Coronary artery (tissue), 2 donors: ENCODE measurements at regions not wholly inside any gene's neighbourhood (a gene's known extent, or its start where the extent isn't known, plus 50 kb on each side); places are given as distances from the start of the nearest gene placed in this dataset.
"Not testable (repeated sequence)": the region's sequence is repeated elsewhere in the genome, so short reads cannot be mapped to it uniquely, and the experiment has no call there.

Experiments
- DNase-seq: peaks from one replicate; pipeline ENCODE4 v3.0.0-alpha.2; 2017; ENCODE audit warnings: low spot score
- H3K27ac ChIP-seq, 2 donors: fragments of 200-600 bp; sonication (generic); one replicate each; pipeline ENCODE4 v1.5.1; 2016 to 2019
- H3K4me3 ChIP-seq: fragments of 200-600 bp; sonication (generic); 2 replicates; pipeline ENCODE4 v1.5.1; 2016; ENCODE audit warnings: mild to moderate bottlenecking, moderate library complexity
- TF ChIP-seq, protein P1 (sequence below): fragments of 200-600 bp; sonication (generic); IDR thresholded peaks from one replicate; pipeline ENCODE4 v1.5.1; 2019; ENCODE audit warnings: antibody characterized with exemption

DNA sequence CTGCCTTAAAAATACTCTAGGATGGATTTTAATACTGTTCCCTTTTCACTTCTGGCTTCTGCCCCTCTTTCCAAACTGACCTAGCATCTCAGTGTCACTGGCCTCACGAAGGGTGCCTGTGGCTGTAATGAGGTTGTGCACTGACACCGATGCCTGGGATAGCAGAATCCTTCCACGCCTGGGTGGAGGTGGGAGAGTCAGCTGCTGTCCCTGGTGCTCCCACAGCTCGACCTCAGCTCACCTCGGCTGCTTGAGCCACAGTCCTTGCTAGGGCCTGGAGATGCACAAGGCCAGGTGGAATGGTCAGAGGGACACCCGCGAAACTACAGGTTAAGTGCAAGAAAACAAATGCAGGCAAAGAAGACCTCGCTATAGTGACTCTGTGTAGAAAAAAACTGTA, 123.4 kb upstream of the ACBD5 start:
- Histone ChIP-seq H3K4me3 (no peak overlapping the region), H3K27ac (no peak overlapping the region)
- TF ChIP-seq, protein P1, sequence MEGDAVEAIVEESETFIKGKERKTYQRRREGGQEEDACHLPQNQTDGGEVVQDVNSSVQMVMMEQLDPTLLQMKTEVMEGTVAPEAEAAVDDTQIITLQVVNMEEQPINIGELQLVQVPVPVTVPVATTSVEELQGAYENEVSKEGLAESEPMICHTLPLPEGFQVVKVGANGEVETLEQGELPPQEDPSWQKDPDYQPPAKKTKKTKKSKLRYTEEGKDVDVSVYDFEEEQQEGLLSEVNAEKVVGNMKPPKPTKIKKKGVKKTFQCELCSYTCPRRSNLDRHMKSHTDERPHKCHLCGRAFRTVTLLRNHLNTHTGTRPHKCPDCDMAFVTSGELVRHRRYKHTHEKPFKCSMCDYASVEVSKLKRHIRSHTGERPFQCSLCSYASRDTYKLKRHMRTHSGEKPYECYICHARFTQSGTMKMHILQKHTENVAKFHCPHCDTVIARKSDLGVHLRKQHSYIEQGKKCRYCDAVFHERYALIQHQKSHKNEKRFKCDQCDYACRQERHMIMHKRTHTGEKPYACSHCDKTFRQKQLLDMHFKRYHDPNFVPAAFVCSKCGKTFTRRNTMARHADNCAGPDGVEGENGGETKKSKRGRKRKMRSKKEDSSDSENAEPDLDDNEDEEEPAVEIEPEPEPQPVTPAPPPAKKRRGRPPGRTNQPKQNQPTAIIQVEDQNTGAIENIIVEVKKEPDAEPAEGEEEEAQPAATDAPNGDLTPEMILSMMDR = no peak
- DNase-seq = no peak

DNA sequence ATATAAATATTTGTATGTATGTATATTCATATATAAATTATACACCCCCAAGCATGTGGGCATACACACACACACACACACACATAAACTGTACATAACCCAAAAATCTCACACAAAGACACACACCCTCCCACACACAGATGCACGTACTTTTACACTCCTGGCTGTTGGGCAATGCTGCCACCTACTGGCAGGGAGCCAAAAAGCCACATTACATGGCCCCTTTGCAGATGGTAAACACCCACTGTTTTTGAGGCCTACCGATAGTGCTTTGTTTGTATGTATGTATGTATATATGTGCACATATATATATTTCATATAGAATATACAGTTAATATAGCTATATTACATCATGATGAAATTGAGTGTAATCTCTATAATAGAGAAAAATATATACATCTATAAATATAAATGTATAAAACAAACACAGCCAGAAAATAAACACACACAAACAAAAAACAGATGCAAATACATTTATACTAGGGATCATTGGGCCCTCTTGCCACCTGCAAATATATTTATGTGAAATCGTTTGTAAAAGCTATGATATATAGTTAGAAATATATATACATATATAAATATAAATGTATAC, 120.1 kb upstream of the ACBD5 start:
- DNase-seq = no peak
- H3K4me3 ChIP-seq = no peak overlapping the region
- H3K27ac ChIP-seq = no peak overlapping the region
- TF ChIP-seq, protein P1 = peak; percentile 32

- H3K4me3 ChIP-seq = no peak overlapping the region
- no peak overlapping the region for H3K27ac ChIP-seq
- TF ChIP-seq, protein P1 = no peak
- no peak for DNase-seq
These were observed 119.3 kb upstream of the ACBD5 start for GRCh38 chr10:27359792-27360355.

GRCh38 chr10:27356738-27357137, 116.1 kb upstream of the ACBD5 start:
- no peak overlapping the region for H3K4me3 ChIP-seq
- TF ChIP-seq, protein P1 = no peak
- H3K27ac ChIP-seq = no peak overlapping the region
- DNase-seq = no peak

- Histone ChIP-seq H3K4me3 (no peak overlapping the region), H3K27ac (no peak overlapping the region)
- no peak for DNase-seq
- TF ChIP-seq, protein P1 = no peak
These were observed 115.4 kb upstream of the ACBD5 start for GRCh38 chr10:27355918-27356573.

- DNase-seq, H3K27ac ChIP-seq, H3K4me3 ChIP-seq: not testable (repeated sequence)
These were observed 114.2 kb upstream of the ACBD5 start for GRCh38 chr10:27354643-27355270.

GRCh38 chr10:27354100-27354499, 113.5 kb upstream of the ACBD5 start:
- H3K4me3 ChIP-seq, DNase-seq, H3K27ac ChIP-seq: not testable (repeated sequence)

- Histone ChIP-seq H3K4me3 (no peak overlapping the region), H3K27ac (no peak overlapping the region)
- DNase-seq = no peak
- TF ChIP-seq, protein P1 = no peak
These were observed 109.4 kb upstream of the ACBD5 start for GRCh38 chr10:27349987-27350386.

- not testable (repeated sequence) for DNase-seq, H3K4me3 ChIP-seq, H3K27ac ChIP-seq
These were observed 107.2 kb upstream of the ACBD5 start for GRCh38 chr10:27347827-27348207.
